GM23338 (cell line): ENCODE measurements at regions not wholly inside any gene's neighbourhood (a gene's known extent, or its start where the extent isn't known, plus 50 kb on each side); places are given as distances from the start of the nearest gene placed in this dataset.

Experiments used
- ATAC-seq: fragments of 200-7000 bp; cut with Tn5 transposase; 3 replicates; pipeline ENCODE4 v1.9.1; 2020
- DNase-seq: peaks from one replicate; pipeline ENCODE4 v3.0.0-alpha.2; 2015; ENCODE audit warnings: low spot score
- H2AFZ ChIP-seq: fragments of 200-600 bp; sonication (generic); 2 replicates; pipeline ENCODE4 v1.8.0; 2016; ENCODE audit warnings: antibody characterized with exemption, mild to moderate bottlenecking, moderate library complexity
- H3F3A ChIP-seq: fragments of 200-600 bp; sonication (generic); replicated peaks from 2 replicates; pipeline ENCODE4 v1.8.0; 2017; ENCODE audit warnings: antibody characterized with exemption, mixed run types, low read depth
- H3K27ac ChIP-seq: fragments of 200-600 bp; sonication (generic); 2 replicates; pipeline ENCODE4 v1.6.1; 2016; ENCODE audit warnings: low read depth
- H3K27me3 ChIP-seq: fragments of 200-600 bp; sonication (generic); 2 replicates; pipeline ENCODE4 v1.8.0; 2016; ENCODE audit warnings: mild to moderate bottlenecking, mixed run types, moderate library complexity; ENCODE audit not compliant: insufficient read depth
- H3K36me3 ChIP-seq: fragments of 200-600 bp; sonication (generic); 2 replicates; pipeline ENCODE4 v1.8.0; 2016; ENCODE audit warnings: mild to moderate bottlenecking; ENCODE audit not compliant: insufficient read depth
- H3K4me1 ChIP-seq: fragments of 200-600 bp; sonication (generic); 2 replicates; pipeline ENCODE4 v1.8.0; 2016; ENCODE audit warnings: mild to moderate bottlenecking, moderate library complexity; ENCODE audit not compliant: insufficient read depth
- H3K4me2 ChIP-seq: fragments of 200-600 bp; sonication (generic); 2 replicates; pipeline ENCODE4 v1.7.1; 2017; ENCODE audit warnings: mixed run types
- H3K4me3 ChIP-seq: fragments of 200-600 bp; sonication (generic); 2 replicates; pipeline ENCODE4 v1.6.1; 2016; ENCODE audit warnings: mixed run types
- H3K79me2 ChIP-seq: fragments of 200-600 bp; sonication (generic); replicated peaks from 2 replicates; pipeline ENCODE4 v1.8.0; 2017; ENCODE audit warnings: mild to moderate bottlenecking; ENCODE audit not compliant: insufficient read depth
- H3K9me2 ChIP-seq: fragments of 200-600 bp; sonication (generic); 2 replicates; pipeline ENCODE4 v1.8.0; 2017; ENCODE audit not compliant: insufficient read depth
- H4K20me1 ChIP-seq: fragments of 200-600 bp; sonication (generic); replicated peaks from 2 replicates; pipeline ENCODE4 v1.8.0; 2017; ENCODE audit warnings: mild to moderate bottlenecking; ENCODE audit not compliant: insufficient read depth
- H3K27ac Mint-ChIP-seq: 2 replicates; pipeline ENCODE4 v1.8.0; 2020; ENCODE audit warnings: inconsistent platforms, mild to moderate bottlenecking, moderate library complexity, mixed read lengths
- H3K27me3 Mint-ChIP-seq: 3 replicates; pipeline ENCODE4 v1.8.0; 2022; ENCODE audit warnings: low read depth, mild to moderate bottlenecking, moderate library complexity, mixed read lengths, inconsistent platforms; ENCODE audit not compliant: insufficient read depth, poor library complexity
- H3K36me3 Mint-ChIP-seq: 3 replicates; pipeline ENCODE4 v1.8.0; 2021; ENCODE audit warnings: low read depth, mild to moderate bottlenecking, inconsistent platforms, moderate library complexity, mixed read lengths
- H3K4me1 Mint-ChIP-seq: 3 replicates; pipeline ENCODE4 v1.8.0; 2020; ENCODE audit warnings: mild to moderate bottlenecking, inconsistent platforms, mixed read lengths
- H3K4me3 Mint-ChIP-seq: 3 replicates; pipeline ENCODE4 v1.8.0; 2021; ENCODE audit warnings: moderate library complexity, mild to moderate bottlenecking, inconsistent platforms, mixed read lengths
- H3K9me3 Mint-ChIP-seq: 3 replicates; pipeline ENCODE4 v1.8.0; 2020; ENCODE audit warnings: moderate library complexity, mild to moderate bottlenecking, inconsistent platforms, mixed read lengths
- CREB1 ChIP-seq: fragments of 250-450 bp; sonication (Bioruptor Pico); IDR thresholded peaks from 2 replicates; pipeline ENCODE4 v1.5.0; 2020; ENCODE audit warnings: low read depth, mild to moderate bottlenecking, moderate library complexity
- JUNB ChIP-seq: IDR thresholded peaks from one replicate; pipeline ENCODE4 v1.6.1; 2016; ENCODE audit warnings: antibody characterized with exemption; ENCODE audit not compliant: unreplicated experiment
- NANOG ChIP-seq: IDR thresholded peaks from 2 replicates; pipeline ENCODE4 v1.6.1; 2016; ENCODE audit warnings: antibody characterized with exemption, borderline replicate concordance
- POLR2AphosphoS5 ChIP-seq: IDR thresholded peaks from 2 replicates; pipeline ENCODE4 v1.6.1; 2016; ENCODE audit warnings: antibody characterized with exemption, low read depth
- ZNF114 ChIP-seq: fragments of 250-450 bp; sonication (Bioruptor Pico); IDR thresholded peaks from 2 replicates; pipeline ENCODE4 v1.5.0; 2020; ENCODE audit warnings: mild to moderate bottlenecking, moderate library complexity
- ZNF331 ChIP-seq: fragments of 250-450 bp; sonication (Bioruptor Pico); IDR thresholded peaks from 2 replicates; pipeline ENCODE4 v1.5.0; 2020; ENCODE audit warnings: low read depth, mild to moderate bottlenecking, moderate library complexity
- TF ChIP-seq, protein P1 (sequence below): IDR thresholded peaks from one replicate; pipeline ENCODE4 v1.6.1; 2018; ENCODE audit warnings: antibody characterized with exemption; ENCODE audit not compliant: unreplicated experiment
- TF ChIP-seq, protein P2 (sequence below), 2 experiments: fragments of 200-600 bp in 1 of 2; sonication (generic) in 1 of 2; conservative IDR thresholded peaks; 2 replicates each; pipeline versions ENCODE4 v1.5.1 to v1.6.1; 2016 to 2017; ENCODE audit warnings: antibody characterized with exemption in 2 of 2, low read depth in 2 of 2, mild to moderate bottlenecking in 2 of 2, moderate library complexity in 1 of 2
- TF ChIP-seq, protein P3 (sequence below): IDR thresholded peaks from 2 replicates; pipeline ENCODE4 v1.6.1; 2016; ENCODE audit warnings: antibody characterized with exemption

DNA sequence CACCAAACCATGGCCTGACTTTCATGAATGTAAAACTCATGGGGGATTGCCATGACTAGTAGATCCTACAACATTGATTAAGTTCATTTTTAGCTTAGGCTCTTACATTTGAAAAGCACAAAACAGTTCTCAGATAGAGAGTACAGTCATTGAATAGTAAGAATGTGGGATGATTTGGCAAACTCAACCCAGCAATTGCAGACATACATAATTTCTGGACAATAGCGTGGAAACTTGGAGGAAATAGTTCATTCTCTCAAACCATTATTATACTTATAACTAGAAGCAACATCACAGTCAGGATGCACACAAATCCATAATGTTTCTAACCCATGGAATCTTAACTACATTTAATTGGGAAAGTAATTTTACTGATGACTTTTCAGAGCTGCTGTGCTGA is 598.2 kb downstream of the LMO4 start:
- DNase-seq: no peak
- no peak for ATAC-seq
- TF ChIP-seq ZNF331 (CRISPR knock-in tag): no peak
- no peak for TF ChIP-seq CREB1 (CRISPR knock-in tag)
- TF ChIP-seq, protein P1, sequence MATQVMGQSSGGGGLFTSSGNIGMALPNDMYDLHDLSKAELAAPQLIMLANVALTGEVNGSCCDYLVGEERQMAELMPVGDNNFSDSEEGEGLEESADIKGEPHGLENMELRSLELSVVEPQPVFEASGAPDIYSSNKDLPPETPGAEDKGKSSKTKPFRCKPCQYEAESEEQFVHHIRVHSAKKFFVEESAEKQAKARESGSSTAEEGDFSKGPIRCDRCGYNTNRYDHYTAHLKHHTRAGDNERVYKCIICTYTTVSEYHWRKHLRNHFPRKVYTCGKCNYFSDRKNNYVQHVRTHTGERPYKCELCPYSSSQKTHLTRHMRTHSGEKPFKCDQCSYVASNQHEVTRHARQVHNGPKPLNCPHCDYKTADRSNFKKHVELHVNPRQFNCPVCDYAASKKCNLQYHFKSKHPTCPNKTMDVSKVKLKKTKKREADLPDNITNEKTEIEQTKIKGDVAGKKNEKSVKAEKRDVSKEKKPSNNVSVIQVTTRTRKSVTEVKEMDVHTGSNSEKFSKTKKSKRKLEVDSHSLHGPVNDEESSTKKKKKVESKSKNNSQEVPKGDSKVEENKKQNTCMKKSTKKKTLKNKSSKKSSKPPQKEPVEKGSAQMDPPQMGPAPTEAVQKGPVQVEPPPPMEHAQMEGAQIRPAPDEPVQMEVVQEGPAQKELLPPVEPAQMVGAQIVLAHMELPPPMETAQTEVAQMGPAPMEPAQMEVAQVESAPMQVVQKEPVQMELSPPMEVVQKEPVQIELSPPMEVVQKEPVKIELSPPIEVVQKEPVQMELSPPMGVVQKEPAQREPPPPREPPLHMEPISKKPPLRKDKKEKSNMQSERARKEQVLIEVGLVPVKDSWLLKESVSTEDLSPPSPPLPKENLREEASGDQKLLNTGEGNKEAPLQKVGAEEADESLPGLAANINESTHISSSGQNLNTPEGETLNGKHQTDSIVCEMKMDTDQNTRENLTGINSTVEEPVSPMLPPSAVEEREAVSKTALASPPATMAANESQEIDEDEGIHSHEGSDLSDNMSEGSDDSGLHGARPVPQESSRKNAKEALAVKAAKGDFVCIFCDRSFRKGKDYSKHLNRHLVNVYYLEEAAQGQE: no peak
- no peak for TF ChIP-seq ZNF114 (CRISPR knock-in tag)
- no peak for TF ChIP-seq POLR2AphosphoS5
- no peak for TF ChIP-seq NANOG
- TF ChIP-seq, protein P2, sequence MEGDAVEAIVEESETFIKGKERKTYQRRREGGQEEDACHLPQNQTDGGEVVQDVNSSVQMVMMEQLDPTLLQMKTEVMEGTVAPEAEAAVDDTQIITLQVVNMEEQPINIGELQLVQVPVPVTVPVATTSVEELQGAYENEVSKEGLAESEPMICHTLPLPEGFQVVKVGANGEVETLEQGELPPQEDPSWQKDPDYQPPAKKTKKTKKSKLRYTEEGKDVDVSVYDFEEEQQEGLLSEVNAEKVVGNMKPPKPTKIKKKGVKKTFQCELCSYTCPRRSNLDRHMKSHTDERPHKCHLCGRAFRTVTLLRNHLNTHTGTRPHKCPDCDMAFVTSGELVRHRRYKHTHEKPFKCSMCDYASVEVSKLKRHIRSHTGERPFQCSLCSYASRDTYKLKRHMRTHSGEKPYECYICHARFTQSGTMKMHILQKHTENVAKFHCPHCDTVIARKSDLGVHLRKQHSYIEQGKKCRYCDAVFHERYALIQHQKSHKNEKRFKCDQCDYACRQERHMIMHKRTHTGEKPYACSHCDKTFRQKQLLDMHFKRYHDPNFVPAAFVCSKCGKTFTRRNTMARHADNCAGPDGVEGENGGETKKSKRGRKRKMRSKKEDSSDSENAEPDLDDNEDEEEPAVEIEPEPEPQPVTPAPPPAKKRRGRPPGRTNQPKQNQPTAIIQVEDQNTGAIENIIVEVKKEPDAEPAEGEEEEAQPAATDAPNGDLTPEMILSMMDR (conservative IDR thresholded peaks at IDR 0.05; ENCODE audit: low read depth in 2 of 2): no peak
- no peak for TF ChIP-seq JUNB
- TF ChIP-seq, protein P3, sequence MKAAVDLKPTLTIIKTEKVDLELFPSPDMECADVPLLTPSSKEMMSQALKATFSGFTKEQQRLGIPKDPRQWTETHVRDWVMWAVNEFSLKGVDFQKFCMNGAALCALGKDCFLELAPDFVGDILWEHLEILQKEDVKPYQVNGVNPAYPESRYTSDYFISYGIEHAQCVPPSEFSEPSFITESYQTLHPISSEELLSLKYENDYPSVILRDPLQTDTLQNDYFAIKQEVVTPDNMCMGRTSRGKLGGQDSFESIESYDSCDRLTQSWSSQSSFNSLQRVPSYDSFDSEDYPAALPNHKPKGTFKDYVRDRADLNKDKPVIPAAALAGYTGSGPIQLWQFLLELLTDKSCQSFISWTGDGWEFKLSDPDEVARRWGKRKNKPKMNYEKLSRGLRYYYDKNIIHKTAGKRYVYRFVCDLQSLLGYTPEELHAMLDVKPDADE: no peak
- H2AFZ ChIP-seq: no peak overlapping the region
- no peak overlapping the region for H3K27ac Mint-ChIP-seq
- no peak overlapping the region for H3K4me2 ChIP-seq
- peaks cover 16% of the 10 kb centered on the region for H3K9me3 Mint-ChIP-seq
- H3K4me3 ChIP-seq: no peak overlapping the region
- H3K27me3 Mint-ChIP-seq: no peaks in the 10 kb centered on the region
- no peak overlapping the region for H3K27ac ChIP-seq
- no peaks in the 10 kb centered on the region for H4K20me1 ChIP-seq
- H3K4me3 Mint-ChIP-seq: no peak overlapping the region
- H3F3A ChIP-seq: no peaks in the 10 kb centered on the region
- H3K4me1 ChIP-seq: no peaks in the 10 kb centered on the region
- H3K4me1 Mint-ChIP-seq: no peaks in the 10 kb centered on the region
- H3K27me3 ChIP-seq: no peaks in the 10 kb centered on the region
- H3K36me3 ChIP-seq: 0 out of 2 replicates have a peak, but pooled peaks cover 4% of the 10 kb centered on the region
- peaks cover 12% of the 10 kb centered on the region for H3K36me3 Mint-ChIP-seq
- H3K79me2 ChIP-seq: no peaks in the 10 kb centered on the region
- no peaks in the 10 kb centered on the region for H3K9me2 ChIP-seq
